Liver (tissue), 8 donors: ENCODE measurements at regions not wholly inside any gene's neighbourhood (a gene's known extent, or its start where the extent isn't known, plus 50 kb on each side); places are given as distances from the start of the nearest gene placed in this dataset.

Experiments
- DNase-seq: peaks from one replicate; pipeline ENCODE4 v3.0.0-alpha.2; 2017; ENCODE audit warnings: low spot score
- H3K27ac ChIP-seq, 2 donors: one replicate each; pipeline ENCODE4 v1.7.0; 2013; ENCODE audit warnings: inconsistent platforms in 2 of 2, low read length in 2 of 2, control low read depth in 1 of 2, low read depth in 1 of 2, mild to moderate bottlenecking in 1 of 2
- H3K27me3 ChIP-seq, 4 donors: one replicate each; pipeline versions ENCODE4 v1.6.1 to v1.7.0; 2013; ENCODE audit warnings: low read length in 3 of 4, inconsistent platforms in 1 of 4, mild to moderate bottlenecking in 1 of 4, moderate library complexity in 1 of 4; ENCODE audit not compliant: control insufficient read depth in 4 of 4, insufficient read depth in 4 of 4
- H3K36me3 ChIP-seq, 4 donors: one replicate each; pipeline versions ENCODE4 v1.6.1 to v1.7.0; 2013; ENCODE audit warnings: low read length in 3 of 4, mild to moderate bottlenecking in 3 of 4, low read depth in 1 of 4, moderate library complexity in 1 of 4; ENCODE audit not compliant: control insufficient read depth in 4 of 4, insufficient read depth in 3 of 4
- H3K4me1 ChIP-seq, 4 donors: one replicate each; pipeline versions ENCODE4 v1.6.1 to v1.7.0; 2013; ENCODE audit warnings: low read length in 3 of 4, mild to moderate bottlenecking in 3 of 4, moderate library complexity in 1 of 4; ENCODE audit not compliant: control insufficient read depth in 4 of 4, insufficient read depth in 4 of 4
- H3K4me3 ChIP-seq, 3 donors: one replicate each; pipeline versions ENCODE4 v1.6.1 to v1.7.0; 2013; ENCODE audit warnings: low read length in 3 of 3, control low read depth in 1 of 3, low read depth in 1 of 3, mild to moderate bottlenecking in 1 of 3
- H3K9ac ChIP-seq, 2 donors: one replicate each; pipeline ENCODE4 v1.7.0; 2013; ENCODE audit warnings: low read length in 2 of 2, mild to moderate bottlenecking in 2 of 2, moderate library complexity in 2 of 2, control low read depth in 1 of 2, low read depth in 1 of 2
- H3K9me3 ChIP-seq, 4 donors: one replicate each; pipeline versions ENCODE4 v1.6.1 to v1.7.0; 2013; ENCODE audit warnings: low read length in 3 of 4; ENCODE audit not compliant: control insufficient read depth in 4 of 4
- ATF3 ChIP-seq: IDR thresholded peaks from 2 replicates; pipeline ENCODE4 v1.6.1; 2016; ENCODE audit warnings: antibody characterized with exemption
- CTCF ChIP-seq: fragments of 150-350 bp; IDR thresholded peaks from 2 replicates; pipeline ENCODE4 v1.5.1; 2017; ENCODE audit warnings: improper control_type of control experiment, low read depth, low read length; ENCODE audit not compliant: missing input control
- EGR1 ChIP-seq, 2 donors: IDR thresholded peaks; 2 replicates each; pipeline ENCODE4 v1.6.1; 2016 to 2018; ENCODE audit warnings: antibody characterized with exemption in 2 of 2, low read depth in 2 of 2
- FOXA1 ChIP-seq: IDR thresholded peaks from 2 replicates; pipeline ENCODE4 v1.6.1; 2016; ENCODE audit warnings: antibody characterized with exemption
- FOXA2 ChIP-seq: IDR thresholded peaks from 2 replicates; pipeline ENCODE4 v1.6.1; 2016; ENCODE audit warnings: antibody characterized with exemption
- GABPA ChIP-seq, 2 donors: IDR thresholded peaks in 1 of 2; conservative IDR thresholded peaks in 1 of 2; 2 replicates each; pipeline ENCODE4 v1.6.1; 2016; ENCODE audit warnings: antibody characterized with exemption in 2 of 2, mild to moderate bottlenecking in 1 of 2, moderate library complexity in 1 of 2
- HNF4A ChIP-seq, 2 donors: conservative IDR thresholded peaks; 2 replicates each; pipeline ENCODE4 v1.6.1; 2016; ENCODE audit warnings: antibody characterized with exemption in 2 of 2, mild to moderate bottlenecking in 2 of 2
- HNF4G ChIP-seq: IDR thresholded peaks from 2 replicates; pipeline ENCODE4 v1.6.1; 2016; ENCODE audit warnings: antibody characterized with exemption
- JUND ChIP-seq, 2 donors: IDR thresholded peaks; 2 replicates each; pipeline ENCODE4 v1.6.1; 2016; ENCODE audit warnings: antibody characterized with exemption in 2 of 2
- MAX ChIP-seq: IDR thresholded peaks from 2 replicates; pipeline ENCODE4 v1.6.1; 2016; ENCODE audit warnings: antibody characterized with exemption
- NR2F2 ChIP-seq: IDR thresholded peaks from 2 replicates; pipeline ENCODE4 v1.6.1; 2016; ENCODE audit warnings: antibody characterized with exemption
- RAD21 ChIP-seq, 2 donors: IDR thresholded peaks; 2 replicates each; pipeline ENCODE4 v1.6.1; 2016; ENCODE audit warnings: antibody characterized with exemption in 2 of 2, mild to moderate bottlenecking in 2 of 2
- RXRA ChIP-seq, 2 donors: IDR thresholded peaks; 2 replicates each; pipeline ENCODE4 v1.6.1; 2017 to 2018; ENCODE audit warnings: antibody characterized with exemption in 2 of 2, mild to moderate bottlenecking in 1 of 2
- SP1 ChIP-seq: IDR thresholded peaks from 2 replicates; pipeline ENCODE4 v1.6.1; 2018; ENCODE audit warnings: antibody characterized with exemption, mild to moderate bottlenecking
- TAF1 ChIP-seq: conservative IDR thresholded peaks from 2 replicates; pipeline ENCODE4 v1.6.1; 2016; ENCODE audit warnings: antibody characterized with exemption, mild to moderate bottlenecking
- YY1 ChIP-seq: IDR thresholded peaks from 2 replicates; pipeline ENCODE4 v1.6.1; 2016; ENCODE audit warnings: antibody characterized with exemption, mild to moderate bottlenecking
- ZBTB33 ChIP-seq: IDR thresholded peaks from 2 replicates; pipeline ENCODE4 v1.6.1; 2016; ENCODE audit warnings: antibody characterized with exemption
- WGBS: extraction: QIAGEN DNeasy Blood & Tissue Kit; methylation state at CpG from one replicate; pipeline ENCODE4 v1.1.7; 2013; 5-methylcytosine and 5-hydroxymethylcytosine counted together
- donor health status: healthy.
- donor health status: healthy.
- donor health status: healthy.
- donor health status: healthy.
- donor health status: healthy.

- Histone ChIP-seq H3K9ac (no peak overlapping the region), H3K9me3 (peaks cover 0 to 1% (median 0%) of the 10 kb centered on the region in 4 donors), H3K36me3 (no peaks in the 10 kb centered on the region), H3K4me3 (no peak overlapping the region), H3K27me3 (no peaks in the 10 kb centered on the region), H3K4me1 (no peaks in the 10 kb centered on the region), H3K27ac (no peak overlapping the region)
- 78% methylated on average over 5 of the region's 5 CpGs for WGBS
- DNase-seq = no peak
- no peak for TF ChIP-seq ZBTB33
- no peak for TF ChIP-seq FOXA2
- TF ChIP-seq FOXA1 = no peak
- TF ChIP-seq JUND (IDR thresholded peaks at IDR 0.05) = no peak
- no peak for TF ChIP-seq EGR1 (IDR thresholded peaks at IDR 0.05; ENCODE audit: low read depth in 2 of 2)
- no peak for TF ChIP-seq MAX
- TF ChIP-seq RXRA (IDR thresholded peaks at IDR 0.05) = no peak
- TF ChIP-seq HNF4G = no peak
- no peak for TF ChIP-seq YY1
- TF ChIP-seq SP1 = no peak
These were observed 347.5 kb upstream of the GALNT5 start for GRCh38 chr2:156909983-156910382.

GRCh38 chr2:156915332-156915731 is 342.2 kb upstream of the GALNT5 start:
- H3K36me3 ChIP-seq = no peaks in the 10 kb centered on the region
- H3K4me3 ChIP-seq = no peak overlapping the region
- DNase-seq = no peak
- H3K9ac ChIP-seq = no peak overlapping the region
- H3K4me1 ChIP-seq = no peaks in the 10 kb centered on the region
- no peaks in the 10 kb centered on the region for H3K27me3 ChIP-seq
- peaks cover 0 to 1% (median 0%) of the 10 kb centered on the region in 4 donors for H3K9me3 ChIP-seq
- no peak overlapping the region for H3K27ac ChIP-seq
- TF ChIP-seq TAF1 = no peak
- TF ChIP-seq CTCF = no peak

- no peaks in the 10 kb centered on the region for H3K27me3 ChIP-seq
- H3K4me1 ChIP-seq = no peaks in the 10 kb centered on the region
- H3K9ac ChIP-seq = no peak overlapping the region
- TF ChIP-seq FOXA1 (no peak), GABPA (IDR thresholded peaks at IDR 0.05 in 1 of 2, conservative IDR thresholded peaks at IDR 0.05 in 1 of 2) (no peak), FOXA2 (no peak), HNF4A (conservative IDR thresholded peaks at IDR 0.05) (no peak), JUND (IDR thresholded peaks at IDR 0.05) (no peak), RXRA (IDR thresholded peaks at IDR 0.05) (no peak), TAF1 (no peak), RAD21 (IDR thresholded peaks at IDR 0.05) (no peak), HNF4G (no peak), MAX (no peak), ATF3 (no peak), NR2F2 (no peak), EGR1 (IDR thresholded peaks at IDR 0.05; ENCODE audit: low read depth in 2 of 2) (no peak), SP1 (no peak)
- H3K4me3 ChIP-seq = no peak overlapping the region
- H3K9me3 ChIP-seq = peaks cover 0 to 1% (median 0%) of the 10 kb centered on the region in 4 donors
- DNase-seq = no peak
- WGBS = 29% methylated on average over 1 of the region's 1 CpG
- H3K27ac ChIP-seq = no peak overlapping the region
- H3K36me3 ChIP-seq = no peaks in the 10 kb centered on the region
These were observed 339.1 kb upstream of the GALNT5 start for GRCh38 chr2:156918410-156918809.
